Stimulated activated CD4-positive, alpha-beta T cell treated with anti-CD3 and anti-CD28 coated beads, Interleukin-15, amount 100 ng/mL, for 24 hours (primary cell): ENCODE measurements at regions not wholly inside any gene's neighbourhood (a gene's known extent, or its start where the extent isn't known, plus 50 kb on each side); places are given as distances from the start of the nearest gene placed in this dataset.

Experiments used
- DNase-seq: peaks from one replicate; pipeline ENCODE4 v3.0.0-alpha.2; 2020

- DNase-seq, result no peak
These were observed 76.7 kb upstream of the PKDCC start for GRCh38 chr2:41970988-41971660.

GRCh38 chr2:41972179-41972578, 75.6 kb upstream of the PKDCC start:
- DNase-seq, result no peak

GRCh38 chr2:41972819-41973218, 75.0 kb upstream of the PKDCC start:
- DNase-seq, result no peak

- DNase-seq, result no peak
These were observed 74.0 kb upstream of the PKDCC start for GRCh38 chr2:41973871-41974270.

GRCh38 chr2:41981417-41981816, 66.4 kb upstream of the PKDCC start:
- DNase-seq, result no peak

DNA sequence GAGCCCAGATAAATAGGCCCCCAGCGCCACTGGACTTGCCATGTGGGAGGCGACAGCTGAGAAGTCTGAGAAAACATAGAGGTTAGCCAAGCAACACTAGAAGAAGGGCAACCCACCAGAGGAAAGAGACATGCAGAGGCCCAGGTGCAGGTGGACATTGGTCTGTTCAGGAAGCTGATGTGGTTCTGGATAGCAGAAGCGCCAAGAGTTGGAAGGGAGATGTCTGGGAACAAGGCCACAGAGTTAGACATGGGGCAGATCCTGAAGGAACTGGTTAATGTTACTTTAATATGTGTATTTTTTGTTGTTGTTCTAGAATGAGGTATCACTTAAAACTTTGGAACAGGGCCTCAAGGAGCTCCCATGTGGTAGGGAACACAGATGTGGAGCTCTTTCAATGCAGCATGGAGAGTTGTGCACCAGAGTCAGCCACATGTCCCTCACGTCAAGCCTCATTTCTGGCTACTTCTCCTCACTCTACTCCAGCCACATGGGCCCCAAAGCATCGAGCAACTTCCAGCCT, 62.2 kb upstream of the PKDCC start:
- no peak for DNase-seq

DNA sequence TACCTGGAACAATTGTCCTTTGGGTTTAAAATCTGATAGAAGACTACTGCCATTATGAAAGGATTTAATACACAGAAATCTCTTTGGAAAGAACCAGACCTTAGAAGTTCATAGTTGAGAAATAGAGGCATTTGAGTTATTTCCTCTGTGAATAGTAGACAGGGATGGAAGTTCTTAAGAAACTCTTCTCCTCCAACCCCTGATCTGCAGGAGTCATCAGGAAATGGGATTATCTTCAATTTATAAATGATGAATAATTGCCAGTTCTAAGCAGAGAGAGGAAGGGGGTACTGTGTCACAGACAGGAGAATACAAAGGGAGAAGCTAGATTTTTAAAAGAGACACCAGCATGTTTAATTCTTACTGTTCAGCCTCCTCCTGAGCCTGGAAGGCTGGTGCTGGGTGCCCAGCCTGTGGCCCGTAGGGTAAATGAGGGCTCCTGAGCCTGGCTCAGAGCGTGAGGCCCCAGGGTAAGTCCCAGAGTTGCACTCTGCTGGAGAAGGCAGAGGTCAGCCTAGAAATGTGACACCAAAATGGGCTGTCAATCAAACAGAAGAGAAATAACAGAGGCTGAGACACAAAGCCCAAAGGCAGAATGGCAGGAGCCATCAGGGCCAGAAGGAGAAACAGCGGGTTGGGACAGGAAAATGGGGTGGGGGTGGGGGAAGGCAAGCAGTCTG, 58.2 kb upstream of the PKDCC start:
- no peak for DNase-seq

DNA sequence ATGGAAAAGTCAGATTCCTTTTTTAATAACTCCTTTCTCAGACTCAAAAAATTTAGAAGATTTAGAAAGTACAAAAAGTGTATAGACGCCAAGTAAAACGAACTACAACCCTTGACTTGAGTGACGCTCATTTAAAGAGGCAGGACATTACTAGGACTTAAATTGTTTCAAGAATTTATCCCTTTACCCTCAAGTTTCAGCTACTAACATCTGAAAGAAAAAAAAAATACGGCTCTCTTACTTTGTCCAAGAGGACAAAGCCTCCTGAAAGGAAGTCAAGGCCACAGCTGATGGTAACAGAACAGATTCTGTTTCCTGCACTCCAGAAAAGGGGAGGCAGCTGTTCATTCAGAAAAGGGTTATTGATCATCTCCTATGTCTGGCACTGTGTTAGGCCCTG, 57.6 kb upstream of the PKDCC start:
- no peak for DNase-seq

- DNase-seq, result no peak
These were observed 57.1 kb upstream of the PKDCC start for GRCh38 chr2:41990688-41991087.

DNA sequence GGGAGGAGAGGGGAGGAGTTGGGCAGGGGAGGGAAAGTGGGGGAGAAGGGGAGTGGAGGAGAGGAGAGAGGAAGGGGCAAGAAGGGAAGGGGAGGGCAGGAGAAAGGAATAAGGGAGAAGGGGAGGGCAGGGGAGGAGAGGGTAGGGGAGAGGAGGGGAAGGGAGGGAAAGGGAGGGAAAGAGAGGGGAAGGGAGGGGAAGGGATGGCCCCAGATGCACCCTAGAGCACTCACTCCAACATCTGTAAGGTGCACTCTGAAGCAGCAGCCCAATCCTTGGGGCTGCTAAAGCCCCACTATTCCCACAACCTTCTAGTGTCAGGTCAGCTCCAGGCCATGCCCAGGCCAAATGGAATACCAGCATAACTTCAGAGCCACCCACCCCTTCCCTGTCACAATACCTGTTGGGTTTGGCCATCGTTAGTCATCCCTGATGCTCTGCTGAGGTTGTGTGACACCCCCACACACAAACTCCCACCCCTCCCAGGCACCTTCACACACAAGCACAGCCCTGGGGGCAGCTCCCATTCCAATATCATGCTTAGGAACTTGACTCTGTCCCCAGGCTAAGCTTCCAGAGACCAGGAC, 55.7 kb upstream of the PKDCC start:
- DNase-seq, result no peak

GRCh38 chr2:41992671-41993434, 55.0 kb upstream of the PKDCC start:
- DNase-seq, result no peak

DNA sequence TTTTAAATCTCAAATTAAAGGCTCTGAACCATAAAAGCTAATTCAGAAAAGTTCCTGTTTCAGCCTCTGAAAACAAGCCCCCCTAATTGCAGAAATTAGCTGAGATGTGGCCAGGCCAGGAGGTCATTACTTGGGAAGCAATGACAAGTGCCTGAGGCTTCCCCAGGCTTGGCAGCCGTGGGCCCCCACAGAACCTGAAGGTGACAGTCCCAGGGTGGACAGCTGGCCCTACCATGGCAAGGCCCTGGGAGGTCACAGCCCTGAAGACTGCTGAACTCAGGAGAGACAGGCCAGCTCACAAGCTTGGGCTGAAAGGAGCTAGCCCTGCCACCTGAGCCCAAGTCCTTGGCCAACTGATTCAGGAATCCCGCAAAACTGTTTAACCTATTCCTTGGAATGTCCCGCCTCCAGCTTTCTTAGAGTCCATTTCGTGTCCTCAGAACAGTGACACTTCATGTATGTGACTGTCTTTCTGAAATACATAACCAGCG, 54.3 kb upstream of the PKDCC start:
- DNase-seq, result no peak

DNA sequence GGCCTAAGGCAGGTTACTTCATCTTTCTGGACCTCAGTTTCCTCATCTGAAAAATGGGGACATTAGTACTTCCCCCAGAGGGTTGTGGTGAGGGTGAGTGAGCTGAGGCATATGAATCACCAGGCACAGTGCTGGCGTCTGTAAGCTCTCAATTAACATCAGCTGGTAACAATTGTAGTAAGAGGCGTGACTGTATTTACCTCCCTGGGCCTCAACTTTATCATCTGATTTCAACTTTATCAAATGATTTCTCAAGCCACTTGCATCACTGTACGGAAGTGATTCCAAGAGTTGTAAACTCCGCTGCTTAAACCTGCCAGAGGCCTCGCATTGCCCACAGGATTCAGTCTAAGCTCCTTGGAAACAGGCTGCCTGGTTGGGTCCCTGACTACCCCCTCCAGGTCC, 53.6 kb upstream of the PKDCC start:
- DNase-seq, result no peak

GRCh38 chr2:41994661-41995060, 53.2 kb upstream of the PKDCC start:
- DNase-seq, result no peak

- DNase-seq, result no peak
These were observed 50.3 kb upstream of the PKDCC start for GRCh38 chr2:41997561-41997960.
